Astrocyte (in vitro differentiated cells and primary cell): ENCODE measurements at regions not wholly inside any gene's neighbourhood (a gene's known extent, or its start where the extent isn't known, plus 50 kb on each side); places are given as distances from the start of the nearest gene placed in this dataset.

ENCODE experiments used
- DNase-seq: peaks from one replicate; pipeline ENCODE4 v3.0.0-alpha.2; 2010; ENCODE audit warnings: low read depth
- FAIRE-seq: peaks from 2 replicates; lab custom pipeline; 2011; peaks lifted over from hg19 to GRCh38; lab: Jason Lieb, UNC
- H2AFZ ChIP-seq: 2 replicates; pipeline ENCODE4 v1.6.0; 2012; ENCODE audit warnings: low read depth, low read length, inconsistent platforms
- H3K27ac ChIP-seq: 2 replicates; pipeline ENCODE4 v1.5.1; 2011; ENCODE audit warnings: low read depth, low read length, inconsistent platforms
- H3K27me3 ChIP-seq: 2 replicates; pipeline ENCODE4 v1.6.0; 2011; ENCODE audit warnings: low read length, inconsistent platforms; ENCODE audit not compliant: insufficient read depth
- H3K36me3 ChIP-seq: 2 replicates; pipeline ENCODE4 v1.5.1; 2011; ENCODE audit warnings: low read length, inconsistent platforms; ENCODE audit not compliant: insufficient read depth
- H3K4me1 ChIP-seq: 2 replicates; pipeline ENCODE4 v1.5.1; 2011; ENCODE audit warnings: low read length, inconsistent platforms; ENCODE audit not compliant: insufficient read depth
- H3K4me2 ChIP-seq: 2 replicates; pipeline ENCODE4 v1.6.0; 2012; ENCODE audit warnings: low read length, inconsistent platforms
- H3K4me3 ChIP-seq: 2 replicates; pipeline ENCODE4 v1.5.1; 2011; ENCODE audit warnings: low read depth, mild to moderate bottlenecking, low read length, inconsistent platforms; ENCODE audit not compliant: insufficient read depth
- H3K79me2 ChIP-seq: 2 replicates; pipeline ENCODE4 v1.6.0; 2012; ENCODE audit warnings: mild to moderate bottlenecking, low read length, inconsistent platforms; ENCODE audit not compliant: insufficient read depth
- H3K9ac ChIP-seq: 2 replicates; pipeline ENCODE4 v1.6.0; 2012; ENCODE audit warnings: mild to moderate bottlenecking, low read length, inconsistent platforms
- H3K9me3 ChIP-seq: 2 replicates; pipeline ENCODE4 v1.5.1; 2012; ENCODE audit warnings: low read depth, mild to moderate bottlenecking, low read length, inconsistent platforms; ENCODE audit not compliant: insufficient read depth
- H4K20me1 ChIP-seq: 2 replicates; pipeline ENCODE4 v1.6.0; 2012; ENCODE audit warnings: low read length, inconsistent platforms; ENCODE audit not compliant: insufficient read depth
- H3K27ac Mint-ChIP-seq: one replicate; pipeline ENCODE4 v1.8.0; 2021; ENCODE audit warnings: mild to moderate bottlenecking, mixed read lengths; ENCODE audit not compliant: unreplicated experiment
- H3K27me3 Mint-ChIP-seq: one replicate; pipeline ENCODE4 v1.8.0; 2021; ENCODE audit warnings: low read depth, mixed read lengths; ENCODE audit not compliant: unreplicated experiment
- H3K36me3 Mint-ChIP-seq: one replicate; pipeline ENCODE4 v1.8.0; 2021; ENCODE audit warnings: low read depth, mixed read lengths; ENCODE audit not compliant: unreplicated experiment
- H3K4me1 Mint-ChIP-seq: one replicate; pipeline ENCODE4 v1.8.0; 2021; ENCODE audit warnings: low read depth, mixed read lengths; ENCODE audit not compliant: unreplicated experiment
- H3K4me3 Mint-ChIP-seq: one replicate; pipeline ENCODE4 v1.8.0; 2021; ENCODE audit warnings: mild to moderate bottlenecking, moderate library complexity, mixed read lengths; ENCODE audit not compliant: unreplicated experiment
- H3K9me3 Mint-ChIP-seq: one replicate; pipeline ENCODE4 v1.8.0; 2021; ENCODE audit warnings: mild to moderate bottlenecking, mixed read lengths; ENCODE audit not compliant: unreplicated experiment
- CTCF ChIP-seq: IDR thresholded peaks from 2 replicates; pipeline ENCODE4 v1.5.1; 2011; ENCODE audit warnings: low read depth, mild to moderate bottlenecking, inconsistent platforms, low read length, moderate library complexity; ENCODE audit not compliant: insufficient read depth
- EZH2 ChIP-seq: IDR thresholded peaks from 2 replicates; pipeline ENCODE4 v1.6.1; 2012; ENCODE audit warnings: mild to moderate bottlenecking, low read length, inconsistent platforms; ENCODE audit not compliant: insufficient read depth

- Histone ChIP-seq H2AFZ (no peak overlapping the region), H3K4me2 (no peak overlapping the region), H3K9ac (no peak overlapping the region), H3K9me3 (no peaks in the 10 kb centered on the region), H3K4me1 (no peaks in the 10 kb centered on the region), H4K20me1 (no peaks in the 10 kb centered on the region), H3K79me2 (no peaks in the 10 kb centered on the region), H3K27ac (no peak overlapping the region), H3K27me3 (no peaks in the 10 kb centered on the region), H3K4me3 (no peak overlapping the region), H3K36me3 (no peaks in the 10 kb centered on the region)
- Mint-ChIP-seq H3K9me3 (peaks cover 5% of the 10 kb centered on the region), H3K4me3 (no peak overlapping the region), H3K27me3 (peaks cover 9% of the 10 kb centered on the region), H3K36me3 (no peaks in the 10 kb centered on the region), H3K4me1 (peaks cover 8% of the 10 kb centered on the region), H3K27ac (no peak overlapping the region)
- no peak for DNase-seq
- TF ChIP-seq CTCF (no peak), EZH2 (no peak)
- no peak for FAIRE-seq
Measured at GRCh38 chr12:3973269-3973884, 100.2 kb upstream of the PARP11 start.

GRCh38 chr12:3972576-3972975, 99.4 kb upstream of the PARP11 start:
- peaks cover 8% of the 10 kb centered on the region for H3K4me1 Mint-ChIP-seq
- H3K36me3 Mint-ChIP-seq = no peaks in the 10 kb centered on the region
- Histone ChIP-seq H3K4me3 (no peak overlapping the region), H3K4me1 (no peaks in the 10 kb centered on the region), H3K9me3 (no peaks in the 10 kb centered on the region), H3K79me2 (no peaks in the 10 kb centered on the region), H4K20me1 (no peaks in the 10 kb centered on the region), H3K9ac (no peak overlapping the region), H2AFZ (no peak overlapping the region), H3K36me3 (no peaks in the 10 kb centered on the region), H3K4me2 (no peak overlapping the region), H3K27ac (no peak overlapping the region), H3K27me3 (no peaks in the 10 kb centered on the region)
- no peak overlapping the region for H3K4me3 Mint-ChIP-seq
- H3K27ac Mint-ChIP-seq = no peak overlapping the region
- H3K9me3 Mint-ChIP-seq = peaks cover under 1% of the 10 kb centered on the region
- DNase-seq (no peak), FAIRE-seq (no peak)
- TF ChIP-seq EZH2 (no peak), CTCF (no peak)
- H3K27me3 Mint-ChIP-seq = peaks cover 7% of the 10 kb centered on the region

- no peaks in the 10 kb centered on the region for H3K27me3 ChIP-seq
- no peaks in the 10 kb centered on the region for H4K20me1 ChIP-seq
- H3K27ac ChIP-seq = no peak overlapping the region
- H3K36me3 Mint-ChIP-seq = no peaks in the 10 kb centered on the region
- DNase-seq = no peak
- peaks cover 4% of the 10 kb centered on the region for H3K27me3 Mint-ChIP-seq
- no peak overlapping the region for H3K4me2 ChIP-seq
- H3K9me3 Mint-ChIP-seq = no peaks in the 10 kb centered on the region
- peaks cover 17% of the 10 kb centered on the region for H3K4me1 Mint-ChIP-seq
- TF ChIP-seq CTCF = no peak
- no peak for TF ChIP-seq EZH2
- H3K9ac ChIP-seq = no peak overlapping the region
- H3K4me3 Mint-ChIP-seq = no peak overlapping the region
- FAIRE-seq = no peak
- no peaks in the 10 kb centered on the region for H3K79me2 ChIP-seq
- no peak overlapping the region for H3K27ac Mint-ChIP-seq
- no peaks in the 10 kb centered on the region for H3K4me1 ChIP-seq
- peaks cover 2% of the 10 kb centered on the region for H3K9me3 ChIP-seq
- H3K36me3 ChIP-seq = no peaks in the 10 kb centered on the region
- H3K4me3 ChIP-seq = no peak overlapping the region
- H2AFZ ChIP-seq = no peak overlapping the region
Measured at GRCh38 chr12:3968523-3968922, 95.3 kb upstream of the PARP11 start.
